ENCODE measurements at regions not wholly inside any gene's neighbourhood (a gene's known extent, or its start where the extent isn't known, plus 50 kb on each side); places are given as distances from the start of the nearest gene placed in this dataset.

DNA sequence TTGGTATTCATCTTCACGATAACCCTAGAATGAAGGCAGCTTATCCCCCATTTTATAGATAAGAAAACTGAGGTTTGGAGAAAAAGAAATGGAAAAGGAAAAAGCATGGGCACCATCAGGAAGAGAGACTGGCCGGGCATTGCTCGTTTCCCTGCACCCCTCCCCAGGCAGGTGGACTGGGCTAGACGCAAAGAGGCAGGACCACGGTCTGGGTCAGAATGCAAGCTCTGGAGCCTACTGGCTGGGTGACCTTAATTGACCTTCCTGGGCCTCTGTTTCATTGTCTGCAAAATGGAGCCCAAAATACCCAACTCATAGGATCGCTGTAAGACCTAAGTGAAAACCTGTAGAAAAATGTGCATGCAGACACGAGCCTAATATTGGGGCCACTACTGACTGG lies 135.3 kb upstream of the GLI2 start:
- TF ChIP-seq POLR2A (IDR thresholded peaks at IDR 0.05; ENCODE audit: low read depth, low read length) (no peak), POLR2AphosphoS5 (IDR thresholded peaks at IDR 0.05; ENCODE audit: low read depth, low read length) (no peak), TAF1 (IDR thresholded peaks at IDR 0.05; ENCODE audit: borderline replicate concordance, low read depth, low read length) (no peak)
